ENCODE measurements at regions not wholly inside any gene's neighbourhood (a gene's known extent, or its start where the extent isn't known, plus 50 kb on each side); places are given as distances from the start of the nearest gene placed in this dataset.

DNA sequence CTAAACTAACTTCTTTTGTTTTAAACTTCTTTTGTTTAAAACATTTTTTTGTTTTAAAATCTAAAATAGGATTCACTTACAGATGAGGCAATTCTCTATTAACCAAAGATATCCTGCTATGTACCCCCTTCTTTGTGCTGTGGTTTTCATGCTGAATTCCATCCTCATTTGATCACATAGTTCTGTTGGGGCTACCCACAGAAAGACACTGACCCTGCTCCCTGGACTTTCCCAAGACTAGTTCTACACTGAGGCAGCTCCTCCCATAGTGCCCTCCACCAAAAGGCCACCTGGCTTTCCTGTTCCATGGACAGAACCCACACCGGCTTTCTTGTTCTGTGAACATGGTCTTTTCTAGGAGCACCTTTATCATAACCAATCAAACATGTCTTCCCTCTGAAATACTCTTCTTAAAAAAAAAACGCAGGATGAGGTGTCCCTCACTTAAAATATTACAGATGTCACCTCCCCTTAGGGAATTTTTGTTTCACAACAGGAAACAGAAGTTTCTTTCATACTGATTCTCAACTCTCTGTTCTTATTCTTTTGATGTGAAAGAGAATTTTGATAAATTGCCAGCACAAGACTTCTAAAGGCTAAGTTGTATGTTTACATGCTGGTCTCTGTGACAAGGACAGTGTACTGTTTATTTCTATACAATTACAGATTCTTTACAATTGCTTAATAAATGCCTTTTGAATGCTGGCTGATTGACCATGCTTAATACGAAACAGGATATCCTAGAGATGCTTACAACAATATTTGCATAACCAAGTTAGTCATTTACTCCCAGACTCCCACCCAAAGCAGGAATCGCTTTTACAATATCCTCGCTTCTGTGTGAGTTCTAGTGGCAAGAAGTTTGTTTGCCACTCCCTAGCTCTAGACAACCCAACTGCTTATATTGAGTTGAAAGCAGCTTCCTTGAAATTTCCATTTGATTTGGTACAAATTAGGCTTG is 300.4 kb downstream of the DTWD2 start:
- DNase-seq (ENCODE audit: low spot score): no peak

DNA sequence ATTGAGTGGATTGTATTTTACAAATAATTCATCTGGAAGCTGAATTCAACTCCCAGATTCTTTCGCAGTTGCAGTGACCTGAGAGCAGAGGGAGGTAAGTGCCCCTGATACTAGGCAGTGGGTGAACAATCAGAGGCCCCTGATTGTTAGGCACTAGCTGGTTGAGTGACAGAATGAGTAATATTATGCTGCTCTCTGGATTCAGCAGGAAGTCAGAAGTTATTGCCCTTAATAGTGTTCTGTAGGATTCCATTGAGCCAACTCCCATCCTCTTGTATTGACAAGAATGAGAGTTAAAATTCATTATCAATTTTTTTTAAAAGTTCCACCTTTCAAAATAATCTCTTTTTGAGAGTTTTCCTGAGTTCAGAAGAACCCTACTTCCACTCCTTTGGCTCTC is 301.2 kb downstream of the DTWD2 start:
- DNase-seq (ENCODE audit: low spot score): no peak

DNA sequence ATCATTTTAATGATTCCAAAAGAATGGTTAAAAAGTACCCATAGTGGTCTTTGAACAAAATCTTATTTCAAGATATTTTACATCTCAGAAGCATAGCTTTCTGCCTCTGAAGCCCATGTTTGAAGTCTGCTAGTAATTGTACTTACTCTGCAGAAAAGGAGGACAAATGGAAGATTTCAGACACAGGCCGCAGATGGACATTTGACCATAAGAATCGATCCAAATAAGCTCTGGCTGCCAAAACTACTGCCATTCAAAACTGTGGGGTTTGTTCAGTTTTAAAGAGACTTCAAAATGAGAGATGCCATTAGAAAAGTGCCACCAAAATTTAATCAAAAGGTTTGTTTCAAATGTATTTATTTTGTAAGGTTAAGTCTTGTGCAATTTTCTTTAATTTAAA is 306.7 kb downstream of the DTWD2 start:
- DNase-seq (ENCODE audit: low spot score): no peak

DNA sequence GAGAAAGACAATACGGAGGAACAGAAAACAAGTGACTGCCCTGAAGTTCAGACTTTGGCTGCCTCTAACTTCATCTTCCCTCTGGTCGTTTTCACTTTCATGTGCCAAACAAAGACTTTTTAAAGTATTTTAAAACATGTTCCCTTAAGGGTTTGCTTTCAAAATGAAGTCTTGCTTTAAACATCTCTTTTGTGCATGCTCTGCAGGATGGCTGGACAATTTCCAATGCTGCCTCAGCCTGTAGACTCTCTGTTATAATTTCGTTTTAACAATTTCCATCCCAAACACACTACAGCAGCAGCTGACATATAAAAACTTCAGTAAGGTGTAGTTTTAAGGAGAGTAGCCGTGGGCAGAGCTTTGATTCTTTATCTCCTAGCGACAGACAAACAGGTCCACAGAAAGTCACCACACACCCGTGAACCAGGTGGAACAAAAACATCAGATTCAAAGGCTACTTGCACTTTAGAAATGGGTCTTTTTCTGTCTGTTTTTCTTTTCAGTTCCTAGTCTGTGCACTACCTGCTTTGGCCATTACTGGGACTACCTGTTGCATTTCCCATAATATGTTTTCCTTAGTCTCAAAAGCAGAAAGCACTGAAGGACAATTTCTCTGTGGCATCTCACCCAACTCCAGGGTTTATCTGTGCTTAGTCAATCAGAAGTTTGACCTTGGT is 308.9 kb downstream of the DTWD2 start:
- DNase-seq (ENCODE audit: low spot score): no peak

DNA sequence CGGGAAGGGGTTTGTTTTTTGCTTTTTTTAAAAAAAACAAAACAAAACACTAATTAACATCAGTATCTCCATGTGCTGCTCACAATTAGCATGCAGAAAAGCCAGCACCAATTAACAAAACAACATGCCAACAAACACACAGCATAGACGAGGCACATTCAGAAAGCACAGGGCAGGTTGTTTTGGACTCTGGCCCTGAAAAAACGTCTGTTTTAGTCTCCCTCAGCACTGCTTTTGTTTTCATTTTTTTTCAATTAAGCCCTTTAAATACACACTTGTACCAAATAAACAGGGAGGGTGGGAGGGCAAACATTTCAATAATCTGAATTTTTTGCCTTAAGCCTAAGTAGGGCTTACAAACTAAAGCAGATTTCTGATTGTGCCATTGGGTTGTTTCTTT is 309.6 kb downstream of the DTWD2 start:
- no peak for DNase-seq (ENCODE audit: low spot score)

DNA sequence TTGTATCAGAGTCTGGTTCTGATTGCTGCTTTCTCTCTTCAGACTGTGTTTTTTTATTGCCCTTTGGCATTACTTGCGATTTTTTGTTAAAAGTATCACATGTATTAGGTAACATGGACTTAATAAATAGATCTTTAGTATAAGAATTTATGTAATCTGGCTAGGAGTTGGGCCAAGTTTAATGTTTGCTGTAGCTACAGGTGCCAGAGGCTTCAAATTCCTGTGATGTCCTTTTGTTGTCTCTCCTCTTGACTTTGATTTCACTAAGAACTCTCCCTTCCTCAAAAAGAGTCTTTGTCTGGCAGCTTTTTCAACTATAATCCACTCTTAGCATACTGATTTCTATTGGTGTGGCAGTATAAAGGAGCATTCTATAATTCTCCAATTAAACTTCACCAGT is 313.1 kb downstream of the DTWD2 start:
- no peak for DNase-seq (ENCODE audit: low spot score)

DNA sequence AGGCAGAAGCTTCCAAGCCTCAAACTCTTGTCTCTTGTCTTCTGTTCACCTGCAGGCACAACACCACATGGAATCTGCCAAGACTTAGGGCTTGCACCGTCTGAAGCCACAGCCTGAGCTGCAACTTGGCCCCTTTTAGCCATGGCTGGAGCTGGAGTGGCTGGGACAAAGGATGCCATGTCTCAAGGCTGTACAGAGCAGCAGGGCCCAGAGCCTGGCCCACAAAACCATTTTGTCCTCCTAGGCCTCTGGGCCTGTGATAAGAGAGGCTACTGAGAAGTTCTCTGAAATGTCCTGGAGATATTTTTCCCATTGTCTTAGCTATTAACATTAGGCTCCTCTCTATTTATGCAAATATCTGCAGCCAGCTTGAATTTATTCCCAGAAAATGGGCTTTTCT is 330.8 kb downstream of the DTWD2 start:
- DNase-seq (ENCODE audit: low spot score): no peak

DNA sequence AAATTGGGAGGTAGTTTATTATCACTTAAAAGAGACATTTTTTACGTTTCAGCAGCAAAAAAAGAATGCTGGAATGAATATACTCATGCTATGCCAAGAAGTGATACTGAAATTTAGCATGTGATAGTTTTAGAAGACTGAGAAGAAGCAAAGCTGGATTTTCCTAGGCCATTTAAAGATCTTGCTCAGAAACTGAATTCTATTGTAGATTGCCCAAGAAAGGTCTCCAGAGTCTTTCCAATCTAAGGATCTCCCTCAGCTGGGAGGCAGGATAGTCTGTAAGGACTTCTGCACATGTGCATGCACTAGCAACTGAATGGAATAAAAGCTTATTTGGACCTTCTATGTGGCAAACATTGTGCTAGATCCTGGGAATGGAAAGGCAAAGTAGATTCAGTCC is 334.5 kb downstream of the DTWD2 start:
- peak; percentile 57 for DNase-seq (ENCODE audit: low spot score)

DNA sequence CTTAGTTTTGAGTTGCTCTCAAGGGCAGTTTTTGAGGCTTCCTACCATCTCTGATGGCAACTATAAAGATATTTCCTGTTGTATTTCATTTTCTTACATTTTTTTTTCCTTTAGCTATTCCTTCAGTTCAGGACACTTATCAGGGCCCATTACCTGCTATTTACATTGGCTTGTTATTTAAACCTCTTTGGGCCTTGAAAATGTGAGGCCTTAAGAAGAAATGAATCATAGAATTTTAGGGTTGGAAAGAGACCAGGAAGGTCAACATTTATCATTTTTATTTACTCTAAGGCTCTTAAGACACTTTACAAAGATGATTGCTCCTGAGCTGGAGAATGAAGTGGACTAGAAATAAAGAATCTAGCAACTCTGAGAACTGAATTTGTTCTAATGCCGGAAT is 335.2 kb downstream of the DTWD2 start:
- DNase-seq (ENCODE audit: low spot score): peak; percentile 64

DNA sequence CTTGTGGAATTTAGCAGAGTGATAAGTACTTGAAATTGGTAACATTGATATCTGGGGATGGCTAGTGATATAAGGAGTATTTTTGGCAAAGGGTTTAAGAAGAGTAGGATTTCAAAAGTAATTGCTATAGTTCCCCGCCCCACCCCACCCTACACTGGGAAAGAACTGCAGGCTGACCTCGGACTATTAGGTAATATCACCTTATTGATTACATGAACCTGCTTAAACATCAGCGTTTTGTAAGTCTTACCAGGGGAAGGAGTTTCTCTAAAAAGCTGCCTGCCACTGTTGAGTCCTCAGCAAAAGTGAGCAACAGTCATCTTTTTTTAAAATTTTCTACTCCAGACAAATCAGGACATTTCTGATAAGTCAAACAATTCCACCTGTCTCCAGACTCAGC is 337.3 kb downstream of the DTWD2 start:
- no peak for DNase-seq (ENCODE audit: low spot score)

DNA sequence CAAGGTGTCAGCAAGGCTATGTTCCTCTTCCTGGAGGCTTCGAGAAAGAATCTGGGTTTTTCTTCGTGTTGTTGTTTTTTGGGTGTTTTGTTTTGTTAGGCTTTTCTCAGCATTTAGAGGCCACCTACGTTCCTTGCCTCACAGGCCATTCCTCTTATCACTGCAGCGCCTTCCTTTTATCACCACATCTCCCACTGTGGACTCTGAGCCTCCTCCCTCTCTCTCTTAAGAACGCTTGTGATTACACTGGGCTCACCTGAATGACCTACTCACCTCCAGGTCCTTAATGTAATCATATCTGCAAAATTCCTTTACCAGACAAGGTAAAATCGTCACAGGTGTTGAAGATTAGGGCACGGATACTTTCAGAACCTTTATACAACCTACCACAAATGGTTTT is 340.8 kb downstream of the DTWD2 start:
- DNase-seq (ENCODE audit: low spot score): no peak

DNA sequence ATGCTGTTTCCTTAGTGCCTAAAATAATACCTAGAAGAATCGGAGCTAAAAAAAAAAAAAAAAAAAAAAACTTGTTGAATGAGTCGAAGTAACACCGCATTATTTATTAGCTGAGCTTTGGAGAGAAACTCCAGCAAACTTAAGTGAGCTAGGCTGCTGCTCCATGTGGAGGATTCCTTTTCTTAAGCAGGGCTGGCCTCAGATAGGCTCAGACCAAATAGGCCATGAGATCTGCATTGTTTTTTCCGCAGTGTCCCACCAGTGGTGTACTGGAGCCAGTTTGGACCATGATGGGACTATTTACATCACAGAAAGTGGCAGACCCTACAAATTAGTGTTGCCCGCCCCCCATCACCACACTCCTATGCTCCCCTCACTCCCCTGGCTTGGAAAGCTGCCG is 341.4 kb downstream of the DTWD2 start:
- DNase-seq (ENCODE audit: low spot score): no peak

DNA sequence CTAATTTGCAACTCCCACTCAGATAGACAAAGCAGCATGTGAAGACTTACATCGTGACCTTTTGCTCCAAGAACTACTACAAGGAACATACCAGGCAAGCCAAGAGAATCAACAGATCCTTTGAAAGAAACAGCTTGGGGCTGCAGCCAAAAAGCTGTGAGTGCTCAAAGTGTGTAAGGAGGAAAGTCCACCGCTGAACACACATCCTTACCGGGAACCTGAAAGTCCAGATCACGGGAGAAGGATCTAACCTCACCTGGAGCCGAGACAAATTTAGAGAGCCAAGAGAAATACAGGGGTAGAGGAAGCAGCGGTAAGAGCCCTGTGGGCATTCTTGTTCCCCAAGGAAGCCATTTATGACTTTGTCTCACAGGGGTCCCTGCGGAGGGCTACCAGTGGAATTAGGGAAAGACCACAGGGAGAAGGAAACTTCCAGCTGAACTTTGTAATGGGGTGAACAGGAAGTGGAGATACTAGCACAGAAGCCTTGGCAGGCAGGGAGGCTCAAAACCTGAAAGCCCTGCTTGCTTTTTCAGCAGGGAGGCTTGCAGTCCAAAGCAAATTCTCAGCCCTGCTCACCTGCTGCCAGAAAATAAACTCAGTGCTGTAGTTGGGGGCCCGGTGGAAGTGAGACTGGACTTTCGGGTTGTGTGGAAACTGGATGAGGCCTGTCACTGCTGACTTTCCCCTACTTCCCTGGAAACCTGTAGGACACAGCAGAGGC is 350.2 kb downstream of the DTWD2 start:
- DNase-seq (ENCODE audit: low spot score): no peak

DNA sequence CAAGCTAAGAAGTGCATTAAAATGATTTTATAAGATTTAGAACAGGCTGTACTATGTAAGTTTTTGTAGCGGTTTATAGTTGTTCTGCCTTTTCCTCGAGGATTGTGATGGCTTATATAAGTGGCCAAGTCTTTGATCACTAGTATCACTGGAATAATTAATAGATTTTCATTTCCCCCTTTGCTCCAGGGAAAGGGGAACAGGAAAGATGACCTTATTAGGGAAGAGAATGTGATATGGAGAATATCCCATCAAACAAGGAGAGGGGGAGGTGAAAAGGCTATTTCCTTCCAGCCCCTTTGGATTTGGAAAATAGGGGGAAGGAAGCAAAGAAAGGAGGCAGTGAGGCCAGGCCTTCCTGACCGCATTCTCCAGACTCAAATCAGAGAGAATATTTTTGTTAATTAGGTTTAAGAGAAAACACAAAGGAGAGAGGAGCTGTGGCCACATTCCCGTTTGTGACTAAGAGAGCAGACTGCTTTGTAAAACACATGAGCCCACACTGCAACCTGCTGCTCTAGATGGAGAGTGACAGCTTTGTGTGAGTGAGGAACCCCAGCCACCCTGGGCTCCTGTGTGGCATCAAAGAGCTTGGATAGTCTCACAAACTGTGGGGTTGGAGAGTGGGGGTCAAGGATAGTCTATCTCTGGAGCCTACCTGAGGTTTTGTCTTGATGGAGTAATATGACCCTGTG is 359.5 kb downstream of the DTWD2 start:
- peak; percentile 66 for DNase-seq (ENCODE audit: low spot score)

DNA sequence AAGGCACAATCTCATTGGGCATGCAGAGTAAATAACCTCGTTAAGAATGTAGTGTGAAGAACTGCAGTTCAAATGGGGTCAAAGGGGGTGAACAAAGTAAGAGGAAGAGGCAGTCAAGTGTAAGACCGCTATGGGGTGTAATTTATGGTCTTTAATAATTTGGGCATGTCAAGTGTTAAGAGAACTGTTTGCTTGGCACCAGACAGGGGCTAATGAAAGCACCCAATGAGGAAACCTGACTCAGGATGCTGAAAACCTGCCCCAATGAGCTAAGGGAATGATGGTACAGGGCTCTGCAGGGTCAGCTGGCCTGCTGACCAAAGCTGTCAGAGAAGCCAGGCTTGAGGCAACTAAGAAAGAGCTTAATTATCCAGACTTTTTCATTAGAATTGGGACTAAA is 368.1 kb downstream of the DTWD2 start:
- no peak for DNase-seq (ENCODE audit: low spot score)

DNA sequence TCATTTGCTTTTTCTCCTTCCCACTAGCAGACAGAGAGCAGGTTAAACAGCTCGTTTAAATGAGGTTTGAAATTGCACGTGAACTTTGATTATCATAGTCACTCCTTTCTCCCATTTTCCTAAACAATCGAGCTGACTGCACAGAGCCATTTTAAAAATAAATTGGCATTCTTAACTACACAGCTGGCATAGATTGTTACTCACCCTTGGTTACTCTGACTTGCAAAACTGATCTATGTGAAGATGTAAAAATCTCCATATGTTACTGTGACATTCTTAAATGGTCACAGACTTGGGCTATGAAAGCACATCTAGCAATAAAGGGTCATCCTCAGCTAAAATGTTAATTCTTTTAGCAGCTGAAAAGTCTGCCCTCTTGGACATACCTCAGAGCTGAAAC is 368.5 kb downstream of the DTWD2 start:
- no peak for DNase-seq (ENCODE audit: low spot score)

DNA sequence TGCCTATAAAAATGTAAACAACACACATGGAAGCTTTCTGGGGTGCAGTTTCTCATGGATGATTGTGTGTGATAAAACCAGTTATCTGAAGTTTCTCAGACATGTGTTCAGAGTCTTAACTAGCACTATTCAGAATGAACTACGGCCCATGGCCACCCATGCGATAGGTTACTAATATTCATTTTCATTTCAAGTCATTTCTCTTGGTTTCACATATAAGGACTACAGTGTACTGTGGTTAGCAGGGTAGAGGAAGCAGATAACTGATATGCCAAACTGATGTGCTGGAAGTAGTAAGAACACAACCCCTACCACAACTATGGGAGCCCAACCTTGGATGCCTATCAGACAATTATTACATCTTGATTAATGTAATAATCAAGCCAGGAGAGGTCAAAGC is 372.1 kb downstream of the DTWD2 start:
- DNase-seq (ENCODE audit: low spot score): no peak

DNA sequence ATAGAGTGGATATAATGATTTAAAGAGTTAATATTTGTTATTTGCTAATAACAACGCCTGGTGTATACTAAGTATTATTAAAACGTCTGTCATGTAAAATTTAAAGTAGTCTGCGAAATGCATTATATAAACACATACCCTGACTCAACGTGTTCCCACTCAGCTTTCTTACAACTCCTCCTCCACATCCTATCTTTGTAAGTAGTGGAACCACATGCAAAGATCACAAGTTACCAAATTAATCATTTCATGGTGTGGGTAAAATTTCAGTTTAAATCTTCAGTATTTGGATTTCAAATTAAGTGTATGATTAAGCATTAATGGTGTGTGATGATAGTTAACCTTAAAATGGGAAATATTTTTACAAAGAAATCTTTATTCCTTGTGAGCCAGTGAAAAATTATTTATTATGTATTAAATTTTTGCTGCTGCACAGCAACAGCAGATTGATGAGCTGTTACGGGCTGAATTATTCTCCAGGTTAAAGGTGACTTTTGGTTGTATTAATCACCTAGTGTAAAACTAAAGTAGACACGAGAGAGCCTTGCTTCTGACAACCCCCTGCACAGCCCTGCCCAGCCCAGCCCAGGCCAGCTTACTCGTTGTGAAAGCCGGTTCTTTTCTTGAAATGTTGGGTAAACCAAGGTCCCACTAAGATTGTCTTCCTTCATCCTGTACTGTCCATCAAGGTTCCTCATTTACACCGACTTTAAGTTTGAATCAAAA is 373.5 kb downstream of the DTWD2 start:
- no peak for DNase-seq (ENCODE audit: low spot score)

DNA sequence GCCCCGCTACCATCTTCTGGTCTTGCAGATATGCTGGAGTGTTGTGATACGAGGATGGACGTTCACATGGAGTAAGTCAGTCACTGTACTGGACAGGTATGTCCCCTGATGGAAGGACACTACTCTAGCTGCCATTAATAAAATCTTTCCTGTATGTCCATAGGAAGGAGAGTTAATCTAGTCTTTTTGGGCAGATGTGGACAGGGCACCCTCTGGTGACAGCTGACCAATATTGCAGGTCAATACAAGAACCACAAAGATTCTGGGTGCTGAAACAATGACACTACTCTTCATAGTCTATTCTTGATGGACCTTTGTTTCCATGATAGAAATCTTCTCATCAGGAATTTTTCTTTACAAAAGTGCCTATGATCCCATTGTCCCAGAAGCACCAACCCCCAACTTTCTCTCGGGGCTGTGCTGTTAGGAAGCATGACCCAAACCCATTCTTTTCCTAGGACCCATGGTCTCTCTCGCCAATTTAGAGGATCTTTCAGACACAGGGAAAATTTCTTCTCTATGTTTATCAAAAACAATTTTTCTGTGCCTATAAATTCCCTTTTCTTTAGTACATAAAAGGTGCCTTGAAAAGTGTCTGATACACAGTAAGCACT is 376.9 kb downstream of the DTWD2 start:
- no peak for DNase-seq (ENCODE audit: low spot score)

DNA sequence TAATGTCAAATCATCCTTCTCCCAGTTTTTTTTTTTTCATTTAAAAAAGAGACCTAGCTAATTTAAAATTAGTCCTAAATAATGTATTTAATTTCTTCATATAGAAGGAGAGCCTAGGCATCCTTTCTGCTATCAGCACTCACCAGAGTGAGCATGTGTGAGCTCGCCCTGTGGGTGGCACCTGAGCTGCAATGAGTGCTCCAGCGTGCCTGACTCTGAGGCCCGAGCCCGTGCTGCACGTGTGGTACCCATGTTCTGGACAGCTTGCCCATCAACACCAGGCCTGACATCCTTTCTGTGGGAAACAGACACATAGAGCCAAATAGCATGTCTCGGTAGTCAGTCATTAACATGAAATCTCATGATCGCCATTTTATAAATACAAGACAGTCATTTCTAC is 381.4 kb downstream of the DTWD2 start:
- DNase-seq (ENCODE audit: low spot score): no peak

DNA sequence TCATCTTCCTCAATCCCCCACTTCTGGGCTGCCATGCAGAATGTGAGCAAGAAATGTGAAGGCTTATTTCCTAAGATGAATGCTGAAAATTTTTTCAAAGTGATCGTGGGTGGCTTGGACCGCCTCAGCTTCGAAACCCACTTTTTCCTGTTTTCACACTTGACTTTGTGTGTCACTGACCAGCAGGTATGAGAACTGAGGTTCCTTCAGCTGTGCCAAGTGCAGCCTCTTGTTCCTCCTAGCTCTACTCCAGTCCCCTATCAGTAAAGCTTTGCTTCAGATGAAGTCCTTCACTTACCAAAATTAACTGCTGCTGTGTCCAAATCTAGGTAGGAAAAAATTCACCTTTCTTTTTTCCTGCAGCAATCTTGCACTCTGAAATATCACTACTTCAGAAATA is 382.6 kb downstream of the DTWD2 start:
- DNase-seq (ENCODE audit: low spot score): no peak

Measured in umbilical cord (tissue), 1 donor.